ENCODE measurements at regions not wholly inside any gene's neighbourhood (a gene's known extent, or its start where the extent isn't known, plus 50 kb on each side); places are given as distances from the start of the nearest gene placed in this dataset.
A peak's percentile ranks its signal among the peaks of the same experiment; 100 is the strongest.

GRCh38 chr5:116379306-116379705 lies 195.3 kb downstream of the SEMA6A start:
- intact Hi-C loops (cut with DNase I; ENCODE audit: low total_unique reads), result no loop called here
- peaks cover 0 to 7% (median 0%) of the 10 kb centered on the region in 6 donors for H3K4me1 ChIP-seq
- no peaks in the 10 kb centered on the region for H3K27me3 ChIP-seq (replicated peaks in 1 of 7)
- TF ChIP-seq POLR2AphosphoS5 (IDR thresholded peaks at IDR 0.05) (no peak), CTCF (IDR thresholded peaks at IDR 0.05 in 8 of 11, conservative IDR thresholded peaks at IDR 0.05 in 3 of 11) (no peak), POLR2A (IDR thresholded peaks at IDR 0.05) (no peak)
- no peak for DNase-seq
- H3K9me3 ChIP-seq, result no peaks in the 10 kb centered on the region
- 96 to 99% (median 97%) methylated on average over 5 of the region's 5 CpGs for WGBS, 5 donors
- peaks cover 0 to 20% (median 0%) of the 10 kb centered on the region in 6 donors for H3K36me3 ChIP-seq
- no peak overlapping the region for H3K27ac ChIP-seq
- no peak overlapping the region for H3K4me3 ChIP-seq

GRCh38 chr5:116378777-116379121 lies 195.9 kb downstream of the SEMA6A start:
- intact Hi-C loops (cut with DNase I; ENCODE audit: low total_unique reads), result no loop called here
- DNase-seq, result no peak
- no peak for TF ChIP-seq POLR2A (IDR thresholded peaks at IDR 0.05)
- TF ChIP-seq POLR2AphosphoS5 (IDR thresholded peaks at IDR 0.05), result no peak
- TF ChIP-seq CTCF (IDR thresholded peaks at IDR 0.05 in 8 of 11, conservative IDR thresholded peaks at IDR 0.05 in 3 of 11), result no peak
- no peaks in the 10 kb centered on the region for H3K9me3 ChIP-seq
- H3K4me1 ChIP-seq, result peaks cover 0 to 7% (median 0%) of the 10 kb centered on the region in 6 donors
- peaks cover 0 to 20% (median 0%) of the 10 kb centered on the region in 6 donors for H3K36me3 ChIP-seq
- peak overlapping the region in 1 of 8 donors; percentile 24 for H3K27ac ChIP-seq
- H3K4me3 ChIP-seq, result no peak overlapping the region
- no peaks in the 10 kb centered on the region for H3K27me3 ChIP-seq (replicated peaks in 1 of 7)
- WGBS, 5 donors, result 88 to 95% (median 94%) methylated on average over 5 of the region's 5 CpGs

- 70 to 78% (median 73%) methylated on average over 12 of the region's 12 CpGs for WGBS, 5 donors
- intact Hi-C loops (cut with DNase I; ENCODE audit: low total_unique reads), result no loop called here
Observed at GRCh38 chr5:116378007-116378776, 196.4 kb downstream of the SEMA6A start.

More at GRCh38 chr5:116378007-116378776, 196.4 kb downstream of the SEMA6A start:
- DNase-seq, result no peak
- H3K4me1 ChIP-seq, result peaks cover 0 to 9% (median 3%) of the 10 kb centered on the region in 6 donors
- H3K27ac ChIP-seq, result peak overlapping the region in 1 of 8 donors; percentile 24
- no peaks in the 10 kb centered on the region for H3K9me3 ChIP-seq
- no peak overlapping the region for H3K4me3 ChIP-seq
- peaks cover 0 to 19% (median 0%) of the 10 kb centered on the region in 6 donors for H3K36me3 ChIP-seq
- TF ChIP-seq CTCF (IDR thresholded peaks at IDR 0.05 in 8 of 11, conservative IDR thresholded peaks at IDR 0.05 in 3 of 11) (no peak), POLR2A (IDR thresholded peaks at IDR 0.05) (no peak), POLR2AphosphoS5 (IDR thresholded peaks at IDR 0.05) (peak in 1 of 3 donors; percentile 34)
- H3K27me3 ChIP-seq (replicated peaks in 1 of 7), result no peaks in the 10 kb centered on the region
